LNCAP (cell line): ENCODE measurements at regions not wholly inside any gene's neighbourhood (a gene's known extent, or its start where the extent isn't known, plus 50 kb on each side); places are given as distances from the start of the nearest gene placed in this dataset.

Experiments used
- TF ChIP-seq, protein P1 (sequence below): fragments of 450-650 bp; IDR thresholded peaks from 2 replicates; pipeline ENCODE4 v1.5.1; 2017; ENCODE audit warnings: mild to moderate bottlenecking

DNA sequence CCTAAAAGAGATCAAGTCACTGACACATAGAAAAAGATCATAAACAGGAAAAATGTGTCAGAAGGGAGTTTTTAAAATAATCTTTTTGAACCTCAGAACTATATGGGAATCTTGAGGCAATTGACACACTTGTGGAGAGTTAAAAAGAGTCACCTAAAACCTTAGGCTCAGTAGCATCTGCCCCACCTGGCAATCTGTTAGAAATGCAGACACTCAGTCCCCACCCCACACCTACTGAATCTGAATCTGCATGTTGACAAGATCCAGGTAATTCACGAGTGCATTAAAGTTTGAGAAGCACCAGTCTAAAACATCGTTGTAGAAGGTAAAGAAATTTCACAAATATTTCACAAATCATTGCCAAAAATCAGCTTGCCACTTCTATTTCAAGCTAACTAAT lies 388.3 kb downstream of the NR2F1-AS1 start:
- TF ChIP-seq, protein P1, sequence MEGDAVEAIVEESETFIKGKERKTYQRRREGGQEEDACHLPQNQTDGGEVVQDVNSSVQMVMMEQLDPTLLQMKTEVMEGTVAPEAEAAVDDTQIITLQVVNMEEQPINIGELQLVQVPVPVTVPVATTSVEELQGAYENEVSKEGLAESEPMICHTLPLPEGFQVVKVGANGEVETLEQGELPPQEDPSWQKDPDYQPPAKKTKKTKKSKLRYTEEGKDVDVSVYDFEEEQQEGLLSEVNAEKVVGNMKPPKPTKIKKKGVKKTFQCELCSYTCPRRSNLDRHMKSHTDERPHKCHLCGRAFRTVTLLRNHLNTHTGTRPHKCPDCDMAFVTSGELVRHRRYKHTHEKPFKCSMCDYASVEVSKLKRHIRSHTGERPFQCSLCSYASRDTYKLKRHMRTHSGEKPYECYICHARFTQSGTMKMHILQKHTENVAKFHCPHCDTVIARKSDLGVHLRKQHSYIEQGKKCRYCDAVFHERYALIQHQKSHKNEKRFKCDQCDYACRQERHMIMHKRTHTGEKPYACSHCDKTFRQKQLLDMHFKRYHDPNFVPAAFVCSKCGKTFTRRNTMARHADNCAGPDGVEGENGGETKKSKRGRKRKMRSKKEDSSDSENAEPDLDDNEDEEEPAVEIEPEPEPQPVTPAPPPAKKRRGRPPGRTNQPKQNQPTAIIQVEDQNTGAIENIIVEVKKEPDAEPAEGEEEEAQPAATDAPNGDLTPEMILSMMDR = no peak

DNA sequence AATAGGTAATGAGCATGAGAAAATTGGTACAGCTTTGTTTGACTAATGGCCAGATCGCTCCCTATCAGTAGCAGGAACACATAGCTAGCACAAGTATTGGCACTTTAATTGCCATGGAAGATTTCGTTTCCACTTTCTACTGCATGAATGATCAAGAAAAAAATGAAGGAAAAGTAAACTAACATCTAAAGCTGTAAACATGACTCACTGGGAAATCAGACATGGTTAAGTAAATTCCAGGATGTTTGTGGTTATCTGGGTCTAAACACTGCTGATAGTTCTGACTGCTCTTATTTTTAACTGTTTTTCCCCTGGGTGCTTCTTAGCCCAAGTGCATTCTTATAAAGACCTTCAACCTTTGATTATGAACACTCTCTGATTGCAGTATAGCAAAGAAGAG lies 388.9 kb downstream of the NR2F1-AS1 start:
- TF ChIP-seq, protein P1 = no peak

DNA sequence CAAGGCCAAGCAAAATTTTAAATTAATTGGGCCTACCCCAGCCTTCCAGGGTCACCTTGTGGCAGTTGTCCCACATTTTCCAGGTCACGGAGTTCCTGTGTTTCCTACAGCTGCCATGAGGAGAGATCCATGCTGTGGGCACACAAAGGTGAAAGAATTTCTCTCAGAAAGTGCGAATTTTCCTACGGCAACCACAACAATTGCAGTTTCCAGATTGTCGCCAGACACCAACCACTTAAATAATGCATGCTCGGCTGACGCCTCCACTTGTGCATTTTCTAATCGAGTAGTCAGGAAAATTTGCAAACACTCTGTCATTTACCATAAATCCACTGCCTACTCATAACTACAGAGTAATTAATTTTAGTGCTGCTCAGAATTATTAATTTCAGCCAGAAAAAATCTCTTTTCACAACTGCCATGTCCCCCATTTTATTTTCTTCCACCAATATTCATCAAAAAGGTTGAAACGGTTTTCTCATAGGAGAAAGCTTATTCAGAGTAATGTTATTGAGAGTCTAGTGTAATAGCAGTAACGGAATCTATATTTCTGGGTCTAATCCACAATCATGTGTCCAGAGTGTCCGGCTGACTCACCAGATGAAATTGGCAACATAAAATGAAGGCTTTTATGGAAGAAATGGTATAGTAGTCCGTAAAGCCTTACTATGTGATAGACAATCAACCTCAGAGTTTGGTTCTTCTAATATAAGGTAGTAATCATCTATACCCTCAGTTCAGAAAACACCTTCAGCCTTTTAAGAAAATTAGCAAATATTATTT lies 389.8 kb downstream of the NR2F1-AS1 start:
- TF ChIP-seq, protein P1 = no peak

DNA sequence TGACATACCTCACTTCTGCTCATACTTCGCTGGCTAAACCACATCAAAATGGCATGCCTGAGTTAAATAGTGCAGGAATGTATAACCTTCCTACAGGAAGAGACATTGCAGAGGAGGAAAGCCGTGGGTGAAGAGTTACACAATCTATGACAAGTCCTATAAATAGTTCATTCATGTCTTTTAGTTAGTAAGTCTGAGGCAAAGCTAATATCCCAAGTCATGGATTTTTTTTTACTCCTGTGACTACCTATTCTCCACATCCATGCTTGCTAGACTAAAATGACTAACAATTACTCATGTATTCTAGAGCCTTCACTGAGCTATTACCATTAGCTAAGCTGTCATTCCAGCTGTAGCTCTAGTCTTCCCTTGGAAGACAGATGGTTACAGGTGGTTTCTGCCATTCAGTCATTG lies 391.3 kb downstream of the NR2F1-AS1 start:
- TF ChIP-seq, protein P1 = no peak

DNA sequence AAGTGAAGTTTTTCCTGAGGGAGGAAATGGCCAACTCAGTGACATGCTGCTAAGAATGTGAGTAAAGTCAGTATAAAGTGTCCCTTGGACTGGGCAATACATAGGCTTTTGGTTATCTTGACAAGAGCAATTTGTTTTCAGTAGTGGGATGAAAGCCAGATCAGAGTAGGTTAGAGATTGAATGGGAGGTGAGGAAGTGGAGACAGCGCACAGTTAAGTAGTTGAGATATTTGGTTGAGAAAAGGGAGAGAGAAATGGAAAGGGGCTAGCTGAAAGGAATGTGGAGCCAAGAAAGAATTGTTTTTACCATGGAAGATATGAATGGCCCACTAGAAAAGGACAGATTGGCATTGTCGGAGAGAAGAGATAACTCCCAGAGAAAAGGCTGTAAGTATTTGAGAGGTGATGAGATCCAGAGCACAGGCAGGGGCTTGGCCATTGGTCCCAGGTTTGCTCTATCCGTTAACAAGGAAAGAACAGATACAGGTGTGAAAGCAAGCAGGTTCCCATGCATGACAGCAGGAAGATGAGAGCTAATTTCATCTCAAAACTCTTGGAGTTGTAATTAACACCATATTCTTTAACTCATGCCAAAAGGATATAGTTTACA lies 392.0 kb downstream of the NR2F1-AS1 start:
- TF ChIP-seq, protein P1 = no peak

DNA sequence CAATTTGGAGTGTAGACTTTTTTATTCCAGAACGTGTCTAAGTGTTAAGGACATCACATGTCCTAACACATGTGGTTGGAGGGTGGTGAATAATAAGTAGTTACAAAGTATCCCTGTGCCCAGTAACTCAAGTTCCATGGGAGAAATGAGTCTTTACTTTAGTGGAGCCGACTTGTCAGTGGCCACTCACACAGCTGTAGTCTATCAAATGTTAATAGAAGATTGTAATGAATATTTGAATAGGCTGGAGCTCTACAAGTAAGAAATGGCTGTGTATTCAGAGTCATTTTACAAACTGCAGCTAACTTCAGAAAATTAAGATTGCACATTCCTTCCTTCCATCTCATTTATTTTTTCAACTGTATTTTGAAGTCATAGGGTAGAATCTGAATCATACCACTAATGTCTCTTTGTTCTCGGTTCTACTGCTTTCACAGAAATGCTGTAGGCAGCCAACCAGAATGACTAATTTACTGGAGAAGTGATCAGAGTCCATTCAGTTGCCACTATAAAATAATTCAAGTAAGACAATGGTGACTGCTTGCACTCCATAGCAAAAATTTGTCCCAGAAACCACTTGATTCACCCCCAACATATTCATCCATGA lies 394.8 kb downstream of the NR2F1-AS1 start:
- TF ChIP-seq, protein P1 = no peak

DNA sequence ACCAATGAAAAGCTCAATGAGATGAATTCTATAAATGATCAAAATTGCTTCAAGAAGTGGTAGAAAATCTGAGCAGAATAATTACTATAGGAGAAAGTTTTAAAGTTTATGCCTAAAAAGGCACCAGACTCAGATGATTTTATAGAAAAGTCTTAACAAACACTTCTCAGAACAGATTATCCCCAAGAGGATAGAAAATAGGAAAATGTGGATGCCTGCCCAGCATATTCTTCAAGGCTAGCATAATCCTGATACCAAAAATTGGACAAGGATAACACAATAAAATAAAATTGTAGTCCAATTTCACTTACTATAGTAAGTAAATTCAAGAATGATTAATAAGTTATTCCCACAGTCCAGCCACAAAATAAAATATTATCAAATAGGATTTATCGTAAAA lies 397.0 kb downstream of the NR2F1-AS1 start:
- TF ChIP-seq, protein P1 = no peak
